WTC11 (cell line): ENCODE measurements at regions not wholly inside any gene's neighbourhood (a gene's known extent, or its start where the extent isn't known, plus 50 kb on each side); places are given as distances from the start of the nearest gene placed in this dataset.

ENCODE experiments used
- ATF1 ChIP-seq: sonication (generic); formaldehyde crosslinking; IDR thresholded peaks from 2 replicates; pipeline ENCODE4 v1.8.1; 2023; ENCODE audit warnings: mild to moderate bottlenecking, moderate library complexity, missing genetic modification reagents
- CTCF ChIP-seq: fragments of 200-600 bp; IDR thresholded peaks from 2 replicates; pipeline ENCODE4 v1.8.0; 2022; ENCODE audit warnings: antibody characterized with exemption
- MAX ChIP-seq: sonication (generic); formaldehyde crosslinking; IDR thresholded peaks from 2 replicates; pipeline ENCODE4 v1.8.0; 2022; ENCODE audit warnings: mild to moderate bottlenecking, missing genetic modification reagents
- MYBL2 ChIP-seq: sonication (generic); formaldehyde crosslinking; IDR thresholded peaks from 2 replicates; pipeline ENCODE4 v1.8.1; 2023; ENCODE audit warnings: mild to moderate bottlenecking, moderate library complexity, missing genetic modification reagents
- NFE2L1 ChIP-seq: sonication (generic); formaldehyde crosslinking; IDR thresholded peaks from 2 replicates; pipeline ENCODE4 v1.8.1; 2023; ENCODE audit warnings: missing genetic modification reagents
- NR2C2 ChIP-seq: sonication (generic); formaldehyde crosslinking; IDR thresholded peaks from 2 replicates; pipeline ENCODE4 v1.8.0; 2022; ENCODE audit warnings: mild to moderate bottlenecking, missing genetic modification reagents
- SMAD3 ChIP-seq: sonication (generic); formaldehyde crosslinking; IDR thresholded peaks from 2 replicates; pipeline ENCODE4 v1.8.0; 2022; ENCODE audit warnings: missing genetic modification reagents, mild to moderate bottlenecking, borderline replicate concordance
- USF2 ChIP-seq: sonication (generic); formaldehyde crosslinking; IDR thresholded peaks from 2 replicates; pipeline ENCODE4 v1.8.1; 2023; ENCODE audit warnings: mild to moderate bottlenecking, missing genetic modification reagents, moderate library complexity
- TF ChIP-seq, protein P1 (sequence below): sonication (generic); formaldehyde crosslinking; conservative IDR thresholded peaks from 2 replicates; pipeline ENCODE4 v1.8.1; 2023; ENCODE audit warnings: mild to moderate bottlenecking, low read depth, missing genetic modification reagents, moderate library complexity
- TF ChIP-seq, protein P2 (sequence below): sonication (generic); formaldehyde crosslinking; IDR thresholded peaks from 2 replicates; pipeline ENCODE4 v1.8.1; 2022; ENCODE audit warnings: mild to moderate bottlenecking, moderate library complexity, missing genetic modification reagents
- TF ChIP-seq, protein P3 (sequence below): fragments of 250-450 bp; sonication (Bioruptor Pico); IDR thresholded peaks from 2 replicates; pipeline ENCODE4 v1.9.0; 2021; ENCODE audit warnings: mild to moderate bottlenecking

GRCh38 chr17:33874617-33875060 lies 380.4 kb upstream of the CCL2 start:
- TF ChIP-seq MYBL2 (no peak), CTCF (no peak), NR2C2 (CRISPR knock-in tag) (no peak), USF2 (CRISPR knock-in tag) (no peak), SMAD3 (CRISPR knock-in tag) (no peak), NFE2L1 (CRISPR knock-in tag) (no peak), MAX (CRISPR knock-in tag) (no peak), ATF1 (CRISPR knock-in tag) (no peak)
- TF ChIP-seq, protein P1, sequence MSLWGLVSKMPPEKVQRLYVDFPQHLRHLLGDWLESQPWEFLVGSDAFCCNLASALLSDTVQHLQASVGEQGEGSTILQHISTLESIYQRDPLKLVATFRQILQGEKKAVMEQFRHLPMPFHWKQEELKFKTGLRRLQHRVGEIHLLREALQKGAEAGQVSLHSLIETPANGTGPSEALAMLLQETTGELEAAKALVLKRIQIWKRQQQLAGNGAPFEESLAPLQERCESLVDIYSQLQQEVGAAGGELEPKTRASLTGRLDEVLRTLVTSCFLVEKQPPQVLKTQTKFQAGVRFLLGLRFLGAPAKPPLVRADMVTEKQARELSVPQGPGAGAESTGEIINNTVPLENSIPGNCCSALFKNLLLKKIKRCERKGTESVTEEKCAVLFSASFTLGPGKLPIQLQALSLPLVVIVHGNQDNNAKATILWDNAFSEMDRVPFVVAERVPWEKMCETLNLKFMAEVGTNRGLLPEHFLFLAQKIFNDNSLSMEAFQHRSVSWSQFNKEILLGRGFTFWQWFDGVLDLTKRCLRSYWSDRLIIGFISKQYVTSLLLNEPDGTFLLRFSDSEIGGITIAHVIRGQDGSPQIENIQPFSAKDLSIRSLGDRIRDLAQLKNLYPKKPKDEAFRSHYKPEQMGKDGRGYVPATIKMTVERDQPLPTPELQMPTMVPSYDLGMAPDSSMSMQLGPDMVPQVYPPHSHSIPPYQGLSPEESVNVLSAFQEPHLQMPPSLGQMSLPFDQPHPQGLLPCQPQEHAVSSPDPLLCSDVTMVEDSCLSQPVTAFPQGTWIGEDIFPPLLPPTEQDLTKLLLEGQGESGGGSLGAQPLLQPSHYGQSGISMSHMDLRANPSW, result no peak
- TF ChIP-seq, protein P2, sequence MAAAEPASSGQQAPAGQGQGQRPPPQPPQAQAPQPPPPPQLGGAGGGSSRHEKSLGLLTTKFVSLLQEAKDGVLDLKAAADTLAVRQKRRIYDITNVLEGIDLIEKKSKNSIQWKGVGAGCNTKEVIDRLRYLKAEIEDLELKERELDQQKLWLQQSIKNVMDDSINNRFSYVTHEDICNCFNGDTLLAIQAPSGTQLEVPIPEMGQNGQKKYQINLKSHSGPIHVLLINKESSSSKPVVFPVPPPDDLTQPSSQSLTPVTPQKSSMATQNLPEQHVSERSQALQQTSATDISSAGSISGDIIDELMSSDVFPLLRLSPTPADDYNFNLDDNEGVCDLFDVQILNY (CRISPR knock-in tag), result no peak
- TF ChIP-seq, protein P3, sequence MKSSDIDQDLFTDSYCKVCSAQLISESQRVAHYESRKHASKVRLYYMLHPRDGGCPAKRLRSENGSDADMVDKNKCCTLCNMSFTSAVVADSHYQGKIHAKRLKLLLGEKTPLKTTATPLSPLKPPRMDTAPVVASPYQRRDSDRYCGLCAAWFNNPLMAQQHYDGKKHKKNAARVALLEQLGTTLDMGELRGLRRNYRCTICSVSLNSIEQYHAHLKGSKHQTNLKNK (CRISPR knock-in tag), result no peak
